Muscle of leg (tissue), 3 donors: ENCODE measurements at regions not wholly inside any gene's neighbourhood (a gene's known extent, or its start where the extent isn't known, plus 50 kb on each side); places are given as distances from the start of the nearest gene placed in this dataset.

Experiments used
- DNase-seq: peaks from one replicate; pipeline ENCODE4 v3.0.0; 2013
- H3K27ac ChIP-seq: one replicate; pipeline ENCODE4 v1.5.1; 2013; ENCODE audit warnings: mild to moderate bottlenecking, low read length, control low read depth
- H3K27me3 ChIP-seq: one replicate; pipeline ENCODE4 v1.6.1; 2013; ENCODE audit warnings: low read length; ENCODE audit not compliant: control insufficient read depth, insufficient read depth
- H3K36me3 ChIP-seq: one replicate; pipeline ENCODE4 v1.6.1; 2013; ENCODE audit warnings: low read length; ENCODE audit not compliant: control insufficient read depth, insufficient read depth
- H3K4me1 ChIP-seq: one replicate; pipeline ENCODE4 v1.6.1; 2013; ENCODE audit warnings: low read length; ENCODE audit not compliant: control insufficient read depth, insufficient read depth
- H3K4me3 ChIP-seq: one replicate; pipeline ENCODE4 v1.5.1; 2013; ENCODE audit warnings: low read length, control low read depth
- H3K9me3 ChIP-seq: replicated peaks from 2 replicates; pipeline ENCODE4 v1.6.1; 2013; ENCODE audit warnings: low read depth, low read length; ENCODE audit not compliant: control insufficient read depth
- WGBS: methylation state at CpG from one replicate; pipeline ENCODE4 v1.1.5; 2013; ENCODE audit warnings: missing lambda C conversion rate; ENCODE audit not compliant: insufficient coverage; 5-methylcytosine and 5-hydroxymethylcytosine counted together

GRCh38 chr12:127245437-127245836, 1021.5 kb upstream of the TMEM132C start:
- no peak overlapping the region for H3K27ac ChIP-seq
- no peaks in the 10 kb centered on the region for H3K36me3 ChIP-seq
- H3K9me3 ChIP-seq, result no peaks in the 10 kb centered on the region
- no CpG with 5 or more reads among the region's 2 CpGs for WGBS
- H3K4me1 ChIP-seq, result no peaks in the 10 kb centered on the region
- H3K4me3 ChIP-seq, result no peak overlapping the region
- no peak for DNase-seq
- H3K27me3 ChIP-seq, result no peaks in the 10 kb centered on the region

DNA sequence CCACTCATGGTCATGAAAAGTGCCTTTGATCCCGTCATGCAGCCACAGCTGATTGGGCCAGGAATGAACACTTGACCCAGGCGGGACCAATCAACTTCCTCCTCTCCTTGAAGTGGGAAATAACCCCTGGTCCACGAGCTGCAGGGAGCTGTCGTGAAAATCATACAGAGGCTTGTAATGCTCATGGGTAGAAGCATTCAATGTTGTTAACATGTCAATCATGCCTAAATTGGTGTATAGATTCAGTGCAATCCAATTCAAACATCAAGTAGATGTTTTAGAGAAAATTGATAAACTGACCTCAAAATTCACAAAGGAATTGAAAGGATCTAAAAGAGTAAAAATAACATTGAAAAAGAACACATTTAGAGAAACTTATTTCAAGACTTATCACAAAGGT, 1019.0 kb upstream of the TMEM132C start:
- DNase-seq, result no peak
- 57% methylated on average over 1 of the region's 4 CpGs for WGBS

DNA sequence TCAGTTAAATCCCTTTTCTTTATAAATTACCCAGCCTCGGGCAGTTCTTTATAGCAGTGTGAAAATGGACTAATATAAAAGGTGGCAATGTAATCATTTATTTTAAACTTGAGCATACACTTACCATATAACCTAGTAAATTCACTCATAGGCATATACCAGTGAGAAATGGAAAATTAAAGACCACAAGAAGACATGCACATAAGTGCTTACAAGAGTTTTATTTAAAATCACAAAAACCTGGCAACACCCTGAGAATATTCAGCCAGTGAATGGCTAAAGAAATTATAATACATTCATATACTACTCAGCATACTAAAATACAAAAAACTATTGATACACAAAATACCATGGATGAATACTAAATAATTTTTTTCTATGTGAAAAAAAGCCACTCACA, 1017.5 kb upstream of the TMEM132C start:
- no CpG with 5 or more reads among the region's 1 CpG for WGBS
- Histone ChIP-seq H3K9me3 (no peaks in the 10 kb centered on the region), H3K36me3 (no peaks in the 10 kb centered on the region), H3K4me3 (no peak overlapping the region), H3K27me3 (no peaks in the 10 kb centered on the region), H3K27ac (no peak overlapping the region), H3K4me1 (no peaks in the 10 kb centered on the region)
- DNase-seq, result no peak

More for the DNA sequence above, 1019.0 kb upstream of the TMEM132C start:
- Histone ChIP-seq H3K27ac (no peak overlapping the region), H3K4me1 (no peaks in the 10 kb centered on the region), H3K27me3 (no peaks in the 10 kb centered on the region), H3K36me3 (no peaks in the 10 kb centered on the region), H3K9me3 (no peaks in the 10 kb centered on the region), H3K4me3 (no peak overlapping the region)

- H3K9me3 ChIP-seq, result no peaks in the 10 kb centered on the region
- no peak for DNase-seq
- H3K27me3 ChIP-seq, result no peaks in the 10 kb centered on the region
- H3K4me3 ChIP-seq, result no peak overlapping the region
- H3K36me3 ChIP-seq, result no peaks in the 10 kb centered on the region
- H3K27ac ChIP-seq, result no peak overlapping the region
- no peaks in the 10 kb centered on the region for H3K4me1 ChIP-seq
- WGBS, result 76% methylated on average over 6 of the region's 7 CpGs
Observed at GRCh38 chr12:127253797-127254327, 1013.1 kb upstream of the TMEM132C start.

DNA sequence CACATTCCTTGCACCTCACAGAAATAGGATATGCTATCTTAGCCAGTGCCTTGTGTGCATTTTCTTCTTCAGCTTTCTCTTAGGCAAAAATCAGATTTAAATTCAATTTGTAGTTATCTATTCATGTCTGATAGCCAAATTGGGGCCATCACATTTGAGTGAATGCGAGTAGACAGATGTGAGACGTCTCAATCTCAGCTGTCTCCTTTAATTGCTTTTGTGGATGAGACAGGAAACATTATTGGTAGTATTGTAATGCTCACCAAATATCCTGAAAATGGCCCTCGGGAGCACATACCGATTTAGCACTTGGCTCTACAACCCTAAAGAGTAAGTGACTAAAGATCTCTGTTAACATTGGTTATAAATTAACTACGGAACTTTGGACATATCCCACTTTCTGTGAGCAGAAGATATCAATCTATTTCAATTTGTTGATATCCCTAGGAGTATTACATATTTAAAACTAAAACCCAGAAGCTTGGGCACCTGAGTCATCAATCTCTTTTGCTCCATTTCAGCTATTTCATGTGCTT, 1012.5 kb upstream of the TMEM132C start:
- DNase-seq, result no peak
- 79% methylated on average over 2 of the region's 5 CpGs for WGBS
- Histone ChIP-seq H3K27ac (no peak overlapping the region), H3K4me3 (no peak overlapping the region), H3K4me1 (no peaks in the 10 kb centered on the region), H3K27me3 (no peaks in the 10 kb centered on the region), H3K9me3 (no peaks in the 10 kb centered on the region), H3K36me3 (no peaks in the 10 kb centered on the region)

- Histone ChIP-seq H3K4me1 (no peaks in the 10 kb centered on the region), H3K4me3 (no peak overlapping the region), H3K27ac (no peak overlapping the region), H3K27me3 (no peaks in the 10 kb centered on the region), H3K9me3 (no peaks in the 10 kb centered on the region), H3K36me3 (no peaks in the 10 kb centered on the region)
- no peak for DNase-seq
- WGBS, result 60% methylated on average over 1 of the region's 5 CpGs
Observed at GRCh38 chr12:127257366-127257935, 1009.5 kb upstream of the TMEM132C start.

DNA sequence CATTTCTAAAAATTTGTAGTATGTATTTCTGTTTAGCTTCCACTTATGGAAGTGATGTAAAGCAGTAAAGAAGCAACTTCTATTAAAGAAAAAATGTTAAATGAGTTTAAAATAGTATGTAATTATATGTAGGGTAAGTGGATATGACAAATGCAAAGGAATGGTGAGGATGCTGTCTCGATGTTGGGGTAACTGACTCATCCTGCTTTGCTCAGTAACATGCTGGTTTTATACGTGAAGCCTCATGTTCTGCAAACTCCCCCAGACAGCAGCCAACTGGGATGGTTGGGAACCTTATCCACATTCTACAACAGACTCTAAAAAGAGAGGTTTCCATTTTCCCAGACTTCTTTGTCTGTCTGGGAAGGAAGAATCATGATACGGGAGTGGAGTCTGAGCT, 1006.4 kb upstream of the TMEM132C start:
- no peak for DNase-seq
- Histone ChIP-seq H3K4me1 (no peaks in the 10 kb centered on the region), H3K9me3 (no peaks in the 10 kb centered on the region), H3K4me3 (no peak overlapping the region), H3K27ac (no peak overlapping the region), H3K36me3 (no peaks in the 10 kb centered on the region), H3K27me3 (no peaks in the 10 kb centered on the region)
- no CpG with 5 or more reads among the region's 3 CpGs for WGBS

GRCh38 chr12:127260999-127261398, 1006.0 kb upstream of the TMEM132C start:
- Histone ChIP-seq H3K27ac (no peak overlapping the region), H3K9me3 (no peaks in the 10 kb centered on the region), H3K36me3 (no peaks in the 10 kb centered on the region), H3K4me1 (no peaks in the 10 kb centered on the region), H3K27me3 (no peaks in the 10 kb centered on the region), H3K4me3 (no peak overlapping the region)
- WGBS, result 61% methylated on average over 4 of the region's 7 CpGs
- DNase-seq, result no peak

- Histone ChIP-seq H3K4me1 (no peaks in the 10 kb centered on the region), H3K9me3 (no peaks in the 10 kb centered on the region), H3K27ac (no peak overlapping the region), H3K27me3 (no peaks in the 10 kb centered on the region), H3K4me3 (no peak overlapping the region), H3K36me3 (no peaks in the 10 kb centered on the region)
- WGBS, result 60% methylated on average over 1 of the region's 1 CpG
- no peak for DNase-seq
Observed at GRCh38 chr12:127262615-127263014, 1004.4 kb upstream of the TMEM132C start.

DNA sequence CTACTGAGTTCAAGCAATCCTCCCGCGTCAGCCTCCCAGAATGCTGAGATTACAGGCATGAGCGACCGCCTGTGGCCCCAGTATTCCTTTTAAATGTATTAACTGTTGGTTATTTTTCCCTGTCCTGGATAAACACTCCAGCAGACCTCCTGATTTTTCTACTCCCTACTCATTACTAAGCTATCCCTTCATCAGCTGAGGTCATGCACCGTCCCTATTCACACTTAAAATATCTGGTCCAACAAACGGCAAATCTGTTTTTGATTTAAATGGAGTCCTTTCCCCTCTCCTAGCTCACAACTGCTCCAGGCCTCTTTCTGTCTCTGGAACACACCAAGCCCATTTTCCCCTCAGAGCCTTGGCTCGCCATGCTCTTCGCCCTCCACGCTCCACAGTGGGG, 1003.3 kb upstream of the TMEM132C start:
- no peaks in the 10 kb centered on the region for H3K36me3 ChIP-seq
- 70% methylated on average over 5 of the region's 9 CpGs for WGBS
- no peak overlapping the region for H3K27ac ChIP-seq
- H3K27me3 ChIP-seq, result no peaks in the 10 kb centered on the region
- H3K4me1 ChIP-seq, result no peaks in the 10 kb centered on the region
- no peaks in the 10 kb centered on the region for H3K9me3 ChIP-seq
- H3K4me3 ChIP-seq, result no peak overlapping the region
- DNase-seq, result peak; percentile 5

DNA sequence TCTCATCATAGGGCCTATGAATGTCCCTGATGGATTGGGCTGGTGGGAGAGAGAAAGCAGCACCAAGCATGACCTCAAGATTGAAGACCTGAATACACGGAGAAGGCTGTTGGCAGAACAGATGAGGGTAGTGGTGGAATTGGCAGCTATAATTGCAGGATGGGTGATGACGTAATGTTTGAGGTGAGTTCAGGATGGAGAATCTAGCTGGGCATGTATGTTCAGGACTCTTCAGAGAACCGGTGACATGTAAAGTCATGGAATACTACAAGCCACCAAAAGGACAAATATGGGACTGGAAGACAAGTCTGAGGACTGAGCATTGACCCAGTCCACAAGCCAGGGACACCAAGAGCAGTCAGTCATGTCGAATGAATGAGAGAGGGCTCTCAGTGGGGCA, 999.8 kb upstream of the TMEM132C start:
- 77% methylated on average over 4 of the region's 4 CpGs for WGBS
- H3K4me1 ChIP-seq, result no peaks in the 10 kb centered on the region

More for the DNA sequence above, 999.8 kb upstream of the TMEM132C start:
- no peak overlapping the region for H3K4me3 ChIP-seq
- no peaks in the 10 kb centered on the region for H3K36me3 ChIP-seq
- DNase-seq, result no peak
- H3K9me3 ChIP-seq, result no peaks in the 10 kb centered on the region
- no peaks in the 10 kb centered on the region for H3K27me3 ChIP-seq
- H3K27ac ChIP-seq, result no peak overlapping the region
